Astrocyte (in vitro differentiated cells and primary cell): ENCODE measurements at regions not wholly inside any gene's neighbourhood (a gene's known extent, or its start where the extent isn't known, plus 50 kb on each side); places are given as distances from the start of the nearest gene placed in this dataset.

ENCODE experiments used
- DNase-seq: peaks from one replicate; pipeline ENCODE4 v3.0.0-alpha.2; 2010; ENCODE audit warnings: low read depth
- FAIRE-seq: peaks from 2 replicates; lab custom pipeline; 2011; peaks lifted over from hg19 to GRCh38; lab: Jason Lieb, UNC
- H2AFZ ChIP-seq: 2 replicates; pipeline ENCODE4 v1.6.0; 2012; ENCODE audit warnings: low read depth, low read length, inconsistent platforms
- H3K27ac ChIP-seq: 2 replicates; pipeline ENCODE4 v1.5.1; 2011; ENCODE audit warnings: low read depth, low read length, inconsistent platforms
- H3K27me3 ChIP-seq: 2 replicates; pipeline ENCODE4 v1.6.0; 2011; ENCODE audit warnings: low read length, inconsistent platforms; ENCODE audit not compliant: insufficient read depth
- H3K36me3 ChIP-seq: 2 replicates; pipeline ENCODE4 v1.5.1; 2011; ENCODE audit warnings: low read length, inconsistent platforms; ENCODE audit not compliant: insufficient read depth
- H3K4me1 ChIP-seq: 2 replicates; pipeline ENCODE4 v1.5.1; 2011; ENCODE audit warnings: low read length, inconsistent platforms; ENCODE audit not compliant: insufficient read depth
- H3K4me2 ChIP-seq: 2 replicates; pipeline ENCODE4 v1.6.0; 2012; ENCODE audit warnings: low read length, inconsistent platforms
- H3K4me3 ChIP-seq: 2 replicates; pipeline ENCODE4 v1.5.1; 2011; ENCODE audit warnings: low read depth, mild to moderate bottlenecking, low read length, inconsistent platforms; ENCODE audit not compliant: insufficient read depth
- H3K79me2 ChIP-seq: 2 replicates; pipeline ENCODE4 v1.6.0; 2012; ENCODE audit warnings: mild to moderate bottlenecking, low read length, inconsistent platforms; ENCODE audit not compliant: insufficient read depth
- H3K9ac ChIP-seq: 2 replicates; pipeline ENCODE4 v1.6.0; 2012; ENCODE audit warnings: mild to moderate bottlenecking, low read length, inconsistent platforms
- H3K9me3 ChIP-seq: 2 replicates; pipeline ENCODE4 v1.5.1; 2012; ENCODE audit warnings: low read depth, mild to moderate bottlenecking, low read length, inconsistent platforms; ENCODE audit not compliant: insufficient read depth
- H4K20me1 ChIP-seq: 2 replicates; pipeline ENCODE4 v1.6.0; 2012; ENCODE audit warnings: low read length, inconsistent platforms; ENCODE audit not compliant: insufficient read depth
- H3K27ac Mint-ChIP-seq: one replicate; pipeline ENCODE4 v1.8.0; 2021; ENCODE audit warnings: mild to moderate bottlenecking, mixed read lengths; ENCODE audit not compliant: unreplicated experiment
- H3K27me3 Mint-ChIP-seq: one replicate; pipeline ENCODE4 v1.8.0; 2021; ENCODE audit warnings: low read depth, mixed read lengths; ENCODE audit not compliant: unreplicated experiment
- H3K36me3 Mint-ChIP-seq: one replicate; pipeline ENCODE4 v1.8.0; 2021; ENCODE audit warnings: low read depth, mixed read lengths; ENCODE audit not compliant: unreplicated experiment
- H3K4me1 Mint-ChIP-seq: one replicate; pipeline ENCODE4 v1.8.0; 2021; ENCODE audit warnings: low read depth, mixed read lengths; ENCODE audit not compliant: unreplicated experiment
- H3K4me3 Mint-ChIP-seq: one replicate; pipeline ENCODE4 v1.8.0; 2021; ENCODE audit warnings: mild to moderate bottlenecking, moderate library complexity, mixed read lengths; ENCODE audit not compliant: unreplicated experiment
- H3K9me3 Mint-ChIP-seq: one replicate; pipeline ENCODE4 v1.8.0; 2021; ENCODE audit warnings: mild to moderate bottlenecking, mixed read lengths; ENCODE audit not compliant: unreplicated experiment
- EZH2 ChIP-seq: IDR thresholded peaks from 2 replicates; pipeline ENCODE4 v1.6.1; 2012; ENCODE audit warnings: mild to moderate bottlenecking, low read length, inconsistent platforms; ENCODE audit not compliant: insufficient read depth
- TF ChIP-seq, protein P1 (sequence below): IDR thresholded peaks from 2 replicates; pipeline ENCODE4 v1.5.1; 2011; ENCODE audit warnings: low read depth, mild to moderate bottlenecking, inconsistent platforms, low read length, moderate library complexity; ENCODE audit not compliant: insufficient read depth

DNA sequence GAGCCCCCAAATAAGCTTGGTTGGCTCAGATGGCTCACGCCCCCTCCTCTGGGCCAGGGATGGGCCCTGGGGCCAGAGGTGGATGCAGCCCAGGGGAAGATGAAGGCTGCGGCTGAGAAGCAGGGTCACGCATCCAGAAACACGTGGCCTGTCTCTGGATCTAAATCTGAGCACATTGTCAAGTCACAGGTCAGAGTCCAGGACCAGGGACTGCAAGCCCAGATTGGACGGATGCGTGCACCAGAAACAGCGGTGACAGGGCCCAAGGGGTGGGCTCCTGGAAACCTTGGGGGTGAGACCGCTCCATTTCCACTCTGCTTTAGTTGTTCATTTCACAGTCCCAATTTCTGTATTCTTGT lies 226.2 kb downstream of the ACKR3 start:
- H3K4me1 ChIP-seq, result no peaks in the 10 kb centered on the region
- H3K4me3 ChIP-seq, result no peak overlapping the region
- Mint-ChIP-seq H3K27me3 (peaks cover 11% of the 10 kb centered on the region), H3K36me3 (no peaks in the 10 kb centered on the region), H3K27ac (no peak overlapping the region), H3K4me3 (no peak overlapping the region), H3K9me3 (peaks cover 10% of the 10 kb centered on the region), H3K4me1 (peaks cover 9% of the 10 kb centered on the region)
- no peak overlapping the region for H2AFZ ChIP-seq
- no peaks in the 10 kb centered on the region for H3K79me2 ChIP-seq
- no peak for TF ChIP-seq EZH2
- TF ChIP-seq, protein P1, sequence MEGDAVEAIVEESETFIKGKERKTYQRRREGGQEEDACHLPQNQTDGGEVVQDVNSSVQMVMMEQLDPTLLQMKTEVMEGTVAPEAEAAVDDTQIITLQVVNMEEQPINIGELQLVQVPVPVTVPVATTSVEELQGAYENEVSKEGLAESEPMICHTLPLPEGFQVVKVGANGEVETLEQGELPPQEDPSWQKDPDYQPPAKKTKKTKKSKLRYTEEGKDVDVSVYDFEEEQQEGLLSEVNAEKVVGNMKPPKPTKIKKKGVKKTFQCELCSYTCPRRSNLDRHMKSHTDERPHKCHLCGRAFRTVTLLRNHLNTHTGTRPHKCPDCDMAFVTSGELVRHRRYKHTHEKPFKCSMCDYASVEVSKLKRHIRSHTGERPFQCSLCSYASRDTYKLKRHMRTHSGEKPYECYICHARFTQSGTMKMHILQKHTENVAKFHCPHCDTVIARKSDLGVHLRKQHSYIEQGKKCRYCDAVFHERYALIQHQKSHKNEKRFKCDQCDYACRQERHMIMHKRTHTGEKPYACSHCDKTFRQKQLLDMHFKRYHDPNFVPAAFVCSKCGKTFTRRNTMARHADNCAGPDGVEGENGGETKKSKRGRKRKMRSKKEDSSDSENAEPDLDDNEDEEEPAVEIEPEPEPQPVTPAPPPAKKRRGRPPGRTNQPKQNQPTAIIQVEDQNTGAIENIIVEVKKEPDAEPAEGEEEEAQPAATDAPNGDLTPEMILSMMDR, result no peak
- H3K27ac ChIP-seq, result no peak overlapping the region
- peaks cover 4% of the 10 kb centered on the region for H3K27me3 ChIP-seq
- peaks cover 2% of the 10 kb centered on the region for H3K36me3 ChIP-seq
- peaks cover 2% of the 10 kb centered on the region for H3K9me3 ChIP-seq
- no peak for FAIRE-seq
- no peaks in the 10 kb centered on the region for H4K20me1 ChIP-seq
- no peak overlapping the region for H3K9ac ChIP-seq
- no peak for DNase-seq
- no peak overlapping the region for H3K4me2 ChIP-seq

DNA sequence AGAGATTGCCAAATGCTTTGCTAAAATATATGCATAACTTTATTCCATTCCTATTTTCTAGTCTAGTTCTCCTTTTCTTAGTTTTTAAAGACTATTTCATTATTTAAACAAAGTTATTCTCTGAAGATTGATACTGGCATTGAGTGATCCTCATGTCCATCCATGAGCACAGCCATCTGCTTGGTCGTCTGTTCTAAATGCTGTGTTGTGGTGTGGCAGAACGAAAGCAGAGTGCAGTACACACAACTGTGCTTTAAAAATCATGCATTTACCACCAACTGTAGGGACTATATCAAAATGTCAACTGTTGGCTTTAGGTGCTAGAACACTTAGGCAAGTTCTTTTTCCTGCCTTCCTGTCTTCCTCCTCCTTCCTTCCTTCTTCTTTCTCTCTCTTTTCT lies 226.6 kb downstream of the ACKR3 start:
- H3K4me2 ChIP-seq, result no peak overlapping the region
- H3K9ac ChIP-seq, result no peak overlapping the region

DNA sequence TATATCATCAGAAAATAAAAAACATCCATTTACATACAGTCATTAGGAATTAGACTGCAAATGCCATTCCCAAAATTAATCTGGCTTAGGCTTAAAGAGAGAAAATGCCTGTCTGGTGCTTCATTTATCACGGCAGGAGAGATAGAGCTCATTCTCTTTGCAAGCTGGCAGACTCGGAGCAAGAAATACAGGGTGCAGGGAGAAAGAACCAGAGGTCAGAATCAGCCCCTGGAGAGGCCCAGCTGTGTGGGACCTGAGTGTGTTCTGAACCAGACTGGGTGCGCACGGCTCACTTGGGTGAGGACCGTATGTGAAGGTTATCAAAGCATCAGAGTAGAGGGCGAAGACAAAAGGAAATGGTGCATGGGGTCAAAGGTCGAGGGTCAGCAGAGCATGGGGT lies 227.8 kb downstream of the ACKR3 start:
- Histone ChIP-seq H2AFZ (no peak overlapping the region), H4K20me1 (no peaks in the 10 kb centered on the region), H3K9me3 (peaks cover 2% of the 10 kb centered on the region), H3K79me2 (no peaks in the 10 kb centered on the region), H3K4me3 (no peak overlapping the region), H3K27ac (no peak overlapping the region), H3K4me2 (no peak overlapping the region), H3K27me3 (no peaks in the 10 kb centered on the region), H3K4me1 (no peaks in the 10 kb centered on the region), H3K36me3 (peaks cover 2% of the 10 kb centered on the region), H3K9ac (no peak overlapping the region)
- Mint-ChIP-seq H3K27me3 (peaks cover 9% of the 10 kb centered on the region), H3K9me3 (peaks cover 10% of the 10 kb centered on the region), H3K36me3 (no peaks in the 10 kb centered on the region), H3K4me1 (peaks cover 9% of the 10 kb centered on the region), H3K27ac (no peak overlapping the region), H3K4me3 (no peak overlapping the region)
- no peak for TF ChIP-seq EZH2
- TF ChIP-seq, protein P1, result no peak
- FAIRE-seq (no peak), DNase-seq (no peak)

More for the DNA sequence above, 226.6 kb downstream of the ACKR3 start:
- H3K27ac ChIP-seq, result no peak overlapping the region
- DNase-seq (no peak), FAIRE-seq (no peak)
- Mint-ChIP-seq H3K9me3 (peaks cover 10% of the 10 kb centered on the region), H3K27ac (no peak overlapping the region), H3K36me3 (no peaks in the 10 kb centered on the region), H3K4me1 (peaks cover 9% of the 10 kb centered on the region), H3K27me3 (peaks cover 11% of the 10 kb centered on the region), H3K4me3 (no peak overlapping the region)
- H3K9me3 ChIP-seq, result peaks cover 2% of the 10 kb centered on the region
- no peaks in the 10 kb centered on the region for H3K4me1 ChIP-seq
- H3K79me2 ChIP-seq, result no peaks in the 10 kb centered on the region
- no peak overlapping the region for H3K4me3 ChIP-seq
- H2AFZ ChIP-seq, result no peak overlapping the region
- no peak for TF ChIP-seq EZH2
- TF ChIP-seq, protein P1, result no peak
- peaks cover 2% of the 10 kb centered on the region for H3K36me3 ChIP-seq
- no peaks in the 10 kb centered on the region for H4K20me1 ChIP-seq
- H3K27me3 ChIP-seq, result no peaks in the 10 kb centered on the region
